ENCODE measurements at regions not wholly inside any gene's neighbourhood (a gene's known extent, or its start where the extent isn't known, plus 50 kb on each side); places are given as distances from the start of the nearest gene placed in this dataset.

DNA sequence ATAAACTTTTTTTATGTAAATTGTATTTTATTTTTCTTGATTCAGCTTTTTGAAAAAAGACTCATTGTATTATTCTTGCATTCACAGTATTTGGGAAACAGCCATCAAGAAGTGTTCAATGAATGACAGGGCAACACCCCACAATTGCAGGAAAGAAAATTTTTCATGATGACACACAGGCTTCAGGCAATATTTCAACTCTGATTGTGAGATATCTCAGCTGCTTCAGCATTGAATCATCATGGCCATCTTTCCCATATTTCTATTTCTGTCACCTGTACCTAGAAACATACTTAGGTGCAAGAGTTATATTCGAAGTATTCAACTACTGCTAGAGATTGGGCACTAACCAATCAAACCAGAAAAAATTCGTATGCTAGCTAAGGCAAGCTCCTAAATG lies 446.0 kb downstream of the ISL1 start:
- 78% methylated on average over 2 of the region's 2 CpGs; no CpG with 5 or more reads in 1 of the 2 experiments for WGBS, 2 experiments (ENCODE audit: extremely low coverage in 1 of 2, insufficient coverage in 1 of 2, insufficient read length in 1 of 2, insufficient replicate concordance in 2 of 2, low coverage in 1 of 2, low lambda C conversion rate in 2 of 2, missing lambda C conversion rate in 1 of 2)
- TF ChIP-seq CREB1 (IDR thresholded peaks at IDR 0.05) (no peak), EP300 (IDR thresholded peaks at IDR 0.05; ENCODE audit: borderline replicate concordance in 1 of 2, low read depth in 2 of 2, low read length in 2 of 2) (no peak), RFX5 (IDR thresholded peaks at IDR 0.05; ENCODE audit: borderline replicate concordance, low read depth, low read length) (no peak), RBBP5 (IDR thresholded peaks at IDR 0.05; ENCODE audit: borderline replicate concordance, low read depth, low read length) (no peak), SIX5 (IDR thresholded peaks at IDR 0.05; ENCODE audit: low read depth, low read length) (no peak), CHD2 (IDR thresholded peaks at IDR 0.05; ENCODE audit: low read length) (no peak), TAF7 (optimal IDR thresholded peaks at IDR 0.05; ENCODE audit: borderline replicate concordance, low read depth, low read length) (no peak), SUZ12 (IDR thresholded peaks at IDR 0.05; ENCODE audit: low read length) (no peak), YY1 (IDR thresholded peaks at IDR 0.05; ENCODE audit: low read depth, low read length) (no peak)

More for the DNA sequence above, 446.0 kb downstream of the ISL1 start:
- Histone ChIP-seq H4K5ac (ENCODE audit: insufficient read length, low read depth, low read length) (no peak overlapping the region), H2AK5ac (ENCODE audit: low read depth, low read length) (no peak overlapping the region), H3K79me1 (ENCODE audit: low read depth, low read length) (no peaks in the 10 kb centered on the region), H3K36me3 (ENCODE audit: control insufficient read depth in 2 of 4, insufficient read depth in 4 of 4, low read length in 3 of 4) (no peaks in the 10 kb centered on the region), H3K9me3 (ENCODE audit: insufficient read depth in 2 of 2, low read depth in 1 of 2, low read length in 1 of 2) (no peaks in the 10 kb centered on the region), H2BK20ac (ENCODE audit: low read length) (no peak overlapping the region), H4K91ac (replicated peaks; ENCODE audit: insufficient read length, low read length) (no peak overlapping the region), H3K4ac (replicated peaks; ENCODE audit: insufficient read length, low read depth, low read length) (no peak overlapping the region), H3K79me2 (ENCODE audit: control insufficient read depth in 1 of 2, insufficient read depth in 2 of 2, low read length in 2 of 2) (no peaks in the 10 kb centered on the region), H3K23me2 (ENCODE audit: low read depth, low read length) (no peaks in the 10 kb centered on the region), H3K9ac (replicated peaks in 1 of 4; ENCODE audit: extremely low read depth in 1 of 4, low read depth in 3 of 4, low read length in 3 of 4) (no peak overlapping the region), H2BK12ac (ENCODE audit: low read depth, low read length) (no peak overlapping the region), H4K8ac (ENCODE audit: extremely low read depth, insufficient read depth, low read length) (no peak overlapping the region), H3K27ac (ENCODE audit: low read depth, low read length) (no peak overlapping the region), H2BK15ac (ENCODE audit: low read length) (no peak overlapping the region), H3K4me2 (ENCODE audit: insufficient read depth in 1 of 2, low read depth in 2 of 2, low read length in 2 of 2) (no peak overlapping the region), H3K14ac (ENCODE audit: insufficient read length) (no peak overlapping the region), H3K4me3 (ENCODE audit: extremely low read depth in 1 of 4, insufficient read depth in 2 of 4, low read depth in 3 of 4, low read length in 4 of 4) (no peak overlapping the region), H3K4me1 (replicated peaks in 1 of 4; ENCODE audit: control insufficient read depth in 3 of 4, insufficient read depth in 4 of 4, low read length in 3 of 4) (no peaks in the 10 kb centered on the region), H2BK120ac (replicated peaks; ENCODE audit: low read depth, low read length) (no peak overlapping the region), H4K20me1 (replicated peaks in 1 of 2; ENCODE audit: control insufficient read depth in 1 of 2, insufficient read depth in 2 of 2, low read length in 2 of 2) (no peaks in the 10 kb centered on the region), H3K18ac (ENCODE audit: extremely low read depth, low read length) (no peak overlapping the region), H3K56ac (replicated peaks; ENCODE audit: insufficient read length, low read depth, low read length) (no peak overlapping the region), H2AFZ (ENCODE audit: low read length) (no peak overlapping the region), H3K23ac (ENCODE audit: insufficient read length) (no peak overlapping the region), H3K27me3 (replicated peaks in 1 of 4; ENCODE audit: control insufficient read depth in 3 of 4, extremely low read depth in 1 of 4, insufficient read depth in 3 of 4, low read length in 3 of 4) (no peaks in the 10 kb centered on the region), H2BK5ac (ENCODE audit: low read depth, low read length) (no peak overlapping the region)
- no peak for FAIRE-seq
- DNase-seq (ENCODE audit: low read depth in 1 of 2, low spot score in 2 of 2) = no peak
- ChIA-PET POLR2A (ENCODE audit: partially characterized antibody) (no interaction called here), CTCF (ENCODE audit: partially characterized antibody) (interaction anchor here (0.5 kb wide), 1 partner anchor 839 kb away, joined by 3 read pairs; no protein-coding TSS in a partner anchor)
